Prostate gland (tissue), 2 donors: ENCODE measurements at regions not wholly inside any gene's neighbourhood (a gene's known extent, or its start where the extent isn't known, plus 50 kb on each side); places are given as distances from the start of the nearest gene placed in this dataset.

Experiments used
- DNase-seq: peaks from one replicate; pipeline ENCODE4 v3.0.0-alpha.2; 2019; ENCODE audit warnings: low spot score
- H3K27ac ChIP-seq, 2 donors: fragments of 200-600 bp; sonication (generic); 2 replicates each; pipeline ENCODE4 v1.5.1; 2017 to 2019
- H3K27me3 ChIP-seq: fragments of 200-600 bp; sonication (generic); replicated peaks from 2 replicates; pipeline ENCODE4 v1.5.1; 2019; ENCODE audit not compliant: insufficient read depth
- H3K36me3 ChIP-seq, 2 donors: fragments of 200-600 bp; sonication (generic); 1 replicate in 1 of 2; 2 replicates in 1 of 2; pipeline versions ENCODE4 v1.5.1 to v1.8.1; 2017 to 2019
- H3K4me1 ChIP-seq: fragments of 200-600 bp; sonication (generic); replicated peaks from 2 replicates; pipeline ENCODE4 v1.5.1; 2019
- H3K4me3 ChIP-seq, 2 donors: fragments of 200-600 bp; sonication (generic); 2 replicates each; pipeline ENCODE4 v1.5.1; 2017 to 2019
- H3K9me3 ChIP-seq: fragments of 200-600 bp; sonication (generic); 2 replicates; pipeline ENCODE4 v1.5.1; 2017
- POLR2A ChIP-seq: fragments of 450-650 bp; IDR thresholded peaks from one replicate; pipeline ENCODE4 v1.6.1; 2016; ENCODE audit warnings: antibody characterized with exemption, mild to moderate bottlenecking
- POLR2AphosphoS5 ChIP-seq: sonication (generic); formaldehyde crosslinking; IDR thresholded peaks from one replicate; pipeline ENCODE4 v1.6.1; 2017; ENCODE audit warnings: antibody characterized with exemption
- WGBS: methylation state at CpG from one replicate; pipeline ENCODE4 v1.1.5; 2018; 5-methylcytosine and 5-hydroxymethylcytosine counted together
- intact Hi-C: fragments of 100-400 bp; cut with DNase I; formaldehyde crosslinking; loops from one replicate; pipeline ENCODE4 v1.14.2; 2022
- TF ChIP-seq, protein P1 (sequence below), 4 experiments: fragments of 200-600 bp in 2 of 4; fragments of 450-650 bp in 2 of 4; sonication (generic) in 2 of 4; IDR thresholded peaks; 1 replicate in 3 of 4; 2 replicates in 1 of 4; pipeline ENCODE4 v1.5.1; 2016 to 2019; ENCODE audit warnings: antibody characterized with exemption in 4 of 4, mild to moderate bottlenecking in 2 of 4, moderate library complexity in 2 of 4

DNA sequence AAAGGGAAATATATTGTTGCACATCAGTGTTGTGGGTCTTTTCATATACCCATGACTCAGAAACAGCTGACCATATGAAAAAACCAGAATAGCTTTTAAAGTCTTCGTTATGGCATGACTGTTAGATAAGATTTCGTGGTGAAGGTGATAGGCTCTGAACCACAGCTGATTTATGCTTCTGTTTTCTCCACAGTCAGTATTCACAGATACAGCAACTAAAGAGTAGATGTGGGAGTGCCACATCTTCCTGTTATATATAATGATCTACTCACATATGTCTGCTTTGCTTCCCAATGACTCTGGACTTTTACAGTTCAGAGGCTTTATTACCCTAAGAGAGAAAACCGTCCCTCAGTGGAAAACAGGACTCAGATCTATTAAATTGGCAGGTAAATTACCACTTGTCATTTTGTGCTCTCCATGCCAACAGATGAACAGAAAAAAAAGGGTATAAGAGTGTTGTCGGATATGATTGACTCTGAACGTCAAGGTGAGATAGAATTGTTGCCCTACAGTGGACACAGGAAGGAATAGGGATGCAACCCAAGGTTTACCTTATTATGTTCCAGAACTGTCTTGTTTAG, 1037.1 kb downstream of the GALC start:
- no peaks in the 10 kb centered on the region for H3K27me3 ChIP-seq
- no peaks in the 10 kb centered on the region for H3K36me3 ChIP-seq
- DNase-seq, result no peak
- no peak overlapping the region for H3K4me3 ChIP-seq
- WGBS, result 52% methylated on average over 5 of the region's 5 CpGs
- no peaks in the 10 kb centered on the region for H3K9me3 ChIP-seq
- intact Hi-C loops, result no loop called here
- H3K27ac ChIP-seq, result no peak overlapping the region
- no peak for TF ChIP-seq POLR2A
- H3K4me1 ChIP-seq, result no peaks in the 10 kb centered on the region

DNA sequence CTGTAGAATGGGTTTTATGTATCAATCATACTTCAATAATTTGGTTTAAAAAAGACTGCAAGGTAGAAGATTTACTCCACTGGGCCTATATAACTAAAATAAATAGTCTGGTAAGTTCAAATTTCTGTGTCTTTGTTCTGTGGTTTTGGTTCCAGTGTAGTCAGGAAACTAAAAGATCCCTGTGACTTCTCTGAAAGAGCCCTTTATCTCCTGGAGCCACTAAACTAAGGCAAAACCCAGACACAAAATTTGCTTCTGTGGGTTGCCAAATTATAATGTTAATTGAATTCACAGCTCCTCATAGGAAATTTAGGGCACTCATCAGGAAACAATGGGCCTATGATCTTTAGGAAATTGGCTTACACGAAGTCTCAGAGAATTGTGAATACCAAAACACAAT, 1038.4 kb downstream of the GALC start:
- TF ChIP-seq POLR2AphosphoS5 (no peak), POLR2A (no peak)
- TF ChIP-seq, protein P1, sequence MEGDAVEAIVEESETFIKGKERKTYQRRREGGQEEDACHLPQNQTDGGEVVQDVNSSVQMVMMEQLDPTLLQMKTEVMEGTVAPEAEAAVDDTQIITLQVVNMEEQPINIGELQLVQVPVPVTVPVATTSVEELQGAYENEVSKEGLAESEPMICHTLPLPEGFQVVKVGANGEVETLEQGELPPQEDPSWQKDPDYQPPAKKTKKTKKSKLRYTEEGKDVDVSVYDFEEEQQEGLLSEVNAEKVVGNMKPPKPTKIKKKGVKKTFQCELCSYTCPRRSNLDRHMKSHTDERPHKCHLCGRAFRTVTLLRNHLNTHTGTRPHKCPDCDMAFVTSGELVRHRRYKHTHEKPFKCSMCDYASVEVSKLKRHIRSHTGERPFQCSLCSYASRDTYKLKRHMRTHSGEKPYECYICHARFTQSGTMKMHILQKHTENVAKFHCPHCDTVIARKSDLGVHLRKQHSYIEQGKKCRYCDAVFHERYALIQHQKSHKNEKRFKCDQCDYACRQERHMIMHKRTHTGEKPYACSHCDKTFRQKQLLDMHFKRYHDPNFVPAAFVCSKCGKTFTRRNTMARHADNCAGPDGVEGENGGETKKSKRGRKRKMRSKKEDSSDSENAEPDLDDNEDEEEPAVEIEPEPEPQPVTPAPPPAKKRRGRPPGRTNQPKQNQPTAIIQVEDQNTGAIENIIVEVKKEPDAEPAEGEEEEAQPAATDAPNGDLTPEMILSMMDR (IDR thresholded peaks at IDR 0.05), result no peak
- Histone ChIP-seq H3K27ac (no peak overlapping the region), H3K36me3 (no peaks in the 10 kb centered on the region), H3K9me3 (no peaks in the 10 kb centered on the region), H3K4me3 (no peak overlapping the region), H3K4me1 (no peaks in the 10 kb centered on the region), H3K27me3 (no peaks in the 10 kb centered on the region)
- intact Hi-C loops, result no loop called here
- WGBS, result 57% methylated on average over 1 of the region's 1 CpG
- DNase-seq, result no peak

DNA sequence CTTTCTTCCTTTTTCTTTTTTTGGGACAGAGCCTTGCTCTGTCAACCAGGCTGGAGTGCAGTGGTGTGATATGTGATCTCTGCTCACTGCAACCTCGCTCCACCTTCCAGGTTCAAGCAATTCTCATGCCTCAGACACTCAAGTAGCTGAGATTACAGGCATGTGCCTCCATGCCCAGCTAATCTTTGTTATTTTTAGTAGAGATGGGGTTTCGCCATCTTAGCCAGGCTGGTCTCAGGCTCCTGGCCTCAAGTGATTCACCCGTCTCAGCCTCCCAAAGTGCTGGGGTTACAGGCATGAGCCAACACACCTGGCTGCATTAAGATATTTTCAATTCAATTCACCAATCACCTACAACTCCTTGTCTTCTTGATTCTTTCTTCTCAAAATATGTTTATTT, 1046.5 kb downstream of the GALC start:
- DNase-seq, result no peak
- intact Hi-C loops, result no loop called here
- no peaks in the 10 kb centered on the region for H3K36me3 ChIP-seq
- no peak overlapping the region for H3K27ac ChIP-seq
- no peaks in the 10 kb centered on the region for H3K9me3 ChIP-seq
- WGBS, result 81% methylated on average over 3 of the region's 3 CpGs
- H3K4me3 ChIP-seq, result no peak overlapping the region
- TF ChIP-seq, protein P1 (IDR thresholded peaks at IDR 0.05), result no peak
- TF ChIP-seq POLR2AphosphoS5 (no peak), POLR2A (no peak)
- no peaks in the 10 kb centered on the region for H3K4me1 ChIP-seq
- no peaks in the 10 kb centered on the region for H3K27me3 ChIP-seq

DNA sequence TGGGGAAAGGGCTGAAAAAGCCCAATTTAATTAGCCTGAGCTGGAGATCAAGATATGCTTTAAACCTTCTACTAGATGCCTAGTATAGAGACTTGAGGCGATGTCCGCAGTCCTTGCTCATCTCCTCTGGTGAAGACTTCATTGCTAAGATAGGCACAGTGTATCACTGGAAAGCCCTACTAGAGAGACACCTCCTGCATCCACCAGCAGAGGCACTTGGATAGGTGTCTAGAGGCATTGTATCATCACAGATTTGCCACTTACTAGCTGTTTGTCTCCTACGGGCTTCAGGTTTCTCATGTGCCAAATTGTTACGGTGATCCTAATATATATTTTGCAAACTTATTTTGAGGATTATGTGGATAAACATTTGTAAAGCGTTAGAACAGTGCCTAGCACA, 1048.5 kb downstream of the GALC start:
- Histone ChIP-seq H3K36me3 (no peaks in the 10 kb centered on the region), H3K4me3 (no peak overlapping the region), H3K27me3 (no peaks in the 10 kb centered on the region), H3K4me1 (no peaks in the 10 kb centered on the region), H3K27ac (no peak overlapping the region), H3K9me3 (no peaks in the 10 kb centered on the region)
- intact Hi-C loops, result no loop called here
- TF ChIP-seq POLR2AphosphoS5 (no peak), POLR2A (no peak)
- TF ChIP-seq, protein P1 (IDR thresholded peaks at IDR 0.05), result no peak
- no peak for DNase-seq
- 84% methylated on average over 5 of the region's 5 CpGs for WGBS

DNA sequence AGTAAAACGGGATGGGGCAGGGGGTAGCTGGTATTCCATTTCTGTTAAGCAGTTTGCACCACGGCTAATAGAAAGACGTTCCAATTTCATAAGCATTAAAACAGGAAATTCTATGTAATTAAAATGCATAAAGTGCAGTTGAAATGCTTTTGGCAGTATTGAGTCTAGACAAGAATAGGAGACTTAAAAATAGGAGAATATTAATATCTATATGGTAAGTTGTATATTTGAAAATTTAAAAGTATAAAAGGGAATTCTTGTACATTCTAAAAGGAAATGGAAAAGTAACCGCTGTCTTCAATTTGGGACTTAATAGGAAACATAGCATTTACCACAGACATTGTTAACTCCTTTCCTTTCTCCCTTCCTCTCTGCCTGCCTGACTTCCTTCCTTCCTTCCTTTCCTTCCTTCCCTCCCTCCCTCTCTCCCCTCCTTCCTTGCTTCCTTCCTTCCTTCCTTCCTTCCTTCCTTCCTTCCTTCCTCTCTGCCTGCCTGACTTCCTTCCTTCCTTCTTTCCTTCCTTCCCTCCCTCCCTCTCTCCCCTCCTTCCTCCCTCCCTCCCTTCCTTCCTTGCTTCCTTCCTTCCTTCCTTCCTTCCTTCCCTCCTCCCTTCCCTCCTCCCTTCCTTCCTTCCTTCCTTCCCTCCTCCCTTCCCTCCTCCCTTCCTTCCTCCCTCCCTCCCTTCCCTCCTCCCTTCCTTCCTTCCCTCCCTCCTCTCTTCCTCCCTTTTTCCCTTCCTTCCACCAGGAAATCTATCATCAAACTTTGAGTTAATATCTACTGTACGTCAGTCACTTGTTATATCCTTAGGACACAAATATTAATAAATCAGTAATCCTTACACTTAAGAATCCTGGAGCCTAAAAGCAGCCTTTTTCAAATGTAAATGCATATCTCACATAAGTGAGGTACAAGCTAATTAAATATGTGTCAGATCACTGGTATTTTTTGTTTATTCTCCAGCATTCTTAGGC, 1049.3 kb downstream of the GALC start:
- H3K27ac ChIP-seq, result no peak overlapping the region
- intact Hi-C loops, result no loop called here
- TF ChIP-seq POLR2A (no peak), POLR2AphosphoS5 (no peak)
- TF ChIP-seq, protein P1 (IDR thresholded peaks at IDR 0.05), result no peak
- 88% methylated on average over 5 of the region's 5 CpGs for WGBS
- no peaks in the 10 kb centered on the region for H3K9me3 ChIP-seq
- no peaks in the 10 kb centered on the region for H3K36me3 ChIP-seq
- DNase-seq, result no peak
- no peaks in the 10 kb centered on the region for H3K27me3 ChIP-seq
- H3K4me3 ChIP-seq, result no peak overlapping the region
- H3K4me1 ChIP-seq, result no peaks in the 10 kb centered on the region
